ENCODE measurements at regions not wholly inside any gene's neighbourhood (a gene's known extent, or its start where the extent isn't known, plus 50 kb on each side); places are given as distances from the start of the nearest gene placed in this dataset.

DNA sequence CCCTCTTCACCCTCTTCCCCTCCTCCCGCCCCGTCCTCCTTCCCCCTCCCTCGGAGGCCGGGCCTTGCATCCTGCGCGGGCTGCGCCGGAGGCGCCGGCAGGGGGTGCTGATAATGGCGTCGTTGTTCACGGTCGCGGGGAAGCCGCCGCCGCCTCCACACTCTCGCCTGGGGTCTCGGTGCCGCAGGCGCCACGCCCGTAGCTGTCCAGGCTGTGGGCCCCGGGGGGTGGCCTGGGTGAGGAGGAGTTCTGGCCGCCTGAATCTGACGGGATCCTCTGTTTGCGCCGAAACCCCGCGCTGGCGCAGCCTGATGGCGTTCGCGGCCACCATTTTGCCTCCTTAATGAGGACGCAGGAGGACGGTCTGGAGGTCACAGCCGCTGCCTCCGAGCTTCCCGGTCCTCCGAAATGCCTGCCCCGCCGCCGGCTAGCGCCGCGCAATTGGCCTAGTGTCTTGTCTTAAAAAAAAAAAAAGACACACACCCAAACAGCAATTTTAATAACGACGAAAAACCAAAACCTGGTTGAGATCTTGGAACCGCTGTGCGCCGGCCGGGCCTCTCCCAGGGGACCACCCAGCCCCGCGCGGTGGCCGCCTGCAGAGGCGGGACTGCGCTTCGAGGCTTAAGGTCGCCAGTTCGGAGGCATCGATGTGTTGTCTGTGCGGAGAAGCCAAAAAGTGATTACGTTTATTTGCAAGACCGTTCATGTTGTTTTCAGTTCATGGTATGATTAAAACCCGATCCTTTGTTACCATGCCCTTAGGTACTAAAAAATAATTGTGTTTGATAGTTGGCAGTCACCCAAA lies 106.6 kb upstream of the HNRNPU start (continued):
- TF ChIP-seq ZNF184 (tag by site-specific recombination; IDR thresholded peaks at IDR 0.05): peak; percentile 62
- TF ChIP-seq, protein P1, sequence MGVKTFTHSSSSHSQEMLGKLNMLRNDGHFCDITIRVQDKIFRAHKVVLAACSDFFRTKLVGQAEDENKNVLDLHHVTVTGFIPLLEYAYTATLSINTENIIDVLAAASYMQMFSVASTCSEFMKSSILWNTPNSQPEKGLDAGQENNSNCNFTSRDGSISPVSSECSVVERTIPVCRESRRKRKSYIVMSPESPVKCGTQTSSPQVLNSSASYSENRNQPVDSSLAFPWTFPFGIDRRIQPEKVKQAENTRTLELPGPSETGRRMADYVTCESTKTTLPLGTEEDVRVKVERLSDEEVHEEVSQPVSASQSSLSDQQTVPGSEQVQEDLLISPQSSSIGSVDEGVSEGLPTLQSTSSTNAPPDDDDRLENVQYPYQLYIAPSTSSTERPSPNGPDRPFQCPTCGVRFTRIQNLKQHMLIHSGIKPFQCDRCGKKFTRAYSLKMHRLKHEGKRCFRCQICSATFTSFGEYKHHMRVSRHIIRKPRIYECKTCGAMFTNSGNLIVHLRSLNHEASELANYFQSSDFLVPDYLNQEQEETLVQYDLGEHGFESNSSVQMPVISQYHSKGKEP (tag by site-specific recombination; IDR thresholded peaks at IDR 0.05): peak; percentile 52
- TF ChIP-seq SALL2 (tag by site-specific recombination; IDR thresholded peaks at IDR 0.05; ENCODE audit: borderline replicate concordance): no peak
- TF ChIP-seq ZNF785 (tag by site-specific recombination; IDR thresholded peaks at IDR 0.05): peak; percentile 57
- TF ChIP-seq PRDM1 (tag by site-specific recombination; IDR thresholded peaks at IDR 0.05): peak; percentile 56
- TF ChIP-seq KLF1 (tag by site-specific recombination; IDR thresholded peaks at IDR 0.05): peak; percentile 56
- TF ChIP-seq WT1 (tag by site-specific recombination; IDR thresholded peaks at IDR 0.05): peak; percentile 97
- no peak for TF ChIP-seq ZNF350 (tag by site-specific recombination; IDR thresholded peaks at IDR 0.05)
- TF ChIP-seq, protein P2, sequence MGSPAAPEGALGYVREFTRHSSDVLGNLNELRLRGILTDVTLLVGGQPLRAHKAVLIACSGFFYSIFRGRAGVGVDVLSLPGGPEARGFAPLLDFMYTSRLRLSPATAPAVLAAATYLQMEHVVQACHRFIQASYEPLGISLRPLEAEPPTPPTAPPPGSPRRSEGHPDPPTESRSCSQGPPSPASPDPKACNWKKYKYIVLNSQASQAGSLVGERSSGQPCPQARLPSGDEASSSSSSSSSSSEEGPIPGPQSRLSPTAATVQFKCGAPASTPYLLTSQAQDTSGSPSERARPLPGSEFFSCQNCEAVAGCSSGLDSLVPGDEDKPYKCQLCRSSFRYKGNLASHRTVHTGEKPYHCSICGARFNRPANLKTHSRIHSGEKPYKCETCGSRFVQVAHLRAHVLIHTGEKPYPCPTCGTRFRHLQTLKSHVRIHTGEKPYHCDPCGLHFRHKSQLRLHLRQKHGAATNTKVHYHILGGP (tag by site-specific recombination; IDR thresholded peaks at IDR 0.05): no peak
- no peak for TF ChIP-seq RBAK (tag by site-specific recombination; IDR thresholded peaks at IDR 0.05)
- TF ChIP-seq ZNF19 (tag by site-specific recombination; IDR thresholded peaks at IDR 0.05; ENCODE audit: low read depth): no peak
- no peak for TF ChIP-seq ZNF707 (tag by site-specific recombination; IDR thresholded peaks at IDR 0.05)
- TF ChIP-seq ZNF530 (tag by site-specific recombination; IDR thresholded peaks at IDR 0.05; ENCODE audit: low read depth): no peak
- TF ChIP-seq BCL11A (tag by site-specific recombination; IDR thresholded peaks at IDR 0.05; ENCODE audit: low read depth): peak; percentile 80
- no peak for TF ChIP-seq HOXD13 (CRISPR knock-in tag; IDR thresholded peaks at IDR 0.05; ENCODE audit: borderline replicate concordance)
- no peak for TF ChIP-seq ZNF433 (tag by site-specific recombination; IDR thresholded peaks at IDR 0.05; ENCODE audit: low read depth)
- TF ChIP-seq ZNF670 (tag by site-specific recombination; IDR thresholded peaks at IDR 0.05; ENCODE audit: low read depth): no peak
- no peak for TF ChIP-seq ZNF529 (tag by site-specific recombination; IDR thresholded peaks at IDR 0.05; ENCODE audit: insufficient replicate concordance)
- TF ChIP-seq ZNF37A (tag by site-specific recombination; IDR thresholded peaks at IDR 0.05): peak; percentile 49; the same call in 1 of the 2 replicates
- TF ChIP-seq ZNF600 (tag by site-specific recombination; IDR thresholded peaks at IDR 0.05): peak; percentile 90
- TF ChIP-seq, protein P3, sequence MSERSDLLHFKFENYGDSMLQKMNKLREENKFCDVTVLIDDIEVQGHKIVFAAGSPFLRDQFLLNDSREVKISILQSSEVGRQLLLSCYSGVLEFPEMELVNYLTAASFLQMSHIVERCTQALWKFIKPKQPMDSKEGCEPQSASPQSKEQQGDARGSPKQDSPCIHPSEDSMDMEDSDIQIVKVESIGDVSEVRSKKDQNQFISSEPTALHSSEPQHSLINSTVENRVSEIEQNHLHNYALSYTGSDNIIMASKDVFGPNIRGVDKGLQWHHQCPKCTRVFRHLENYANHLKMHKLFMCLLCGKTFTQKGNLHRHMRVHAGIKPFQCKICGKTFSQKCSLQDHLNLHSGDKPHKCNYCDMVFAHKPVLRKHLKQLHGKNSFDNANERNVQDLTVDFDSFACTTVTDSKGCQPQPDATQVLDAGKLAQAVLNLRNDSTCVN (tag by site-specific recombination; optimal IDR thresholded peaks at IDR 0.05): peak; percentile 96
- no peak for TF ChIP-seq ZNF701 (tag by site-specific recombination; IDR thresholded peaks at IDR 0.05)
- peak; percentile 65 for TF ChIP-seq ZNF10 (tag by site-specific recombination; IDR thresholded peaks at IDR 0.05)
- TF ChIP-seq TRIM28 (IDR thresholded peaks at IDR 0.05; ENCODE audit: borderline replicate concordance, low read length): no peak; the same call in 1 of the 2 replicates
- TF ChIP-seq YY2 (tag by site-specific recombination; IDR thresholded peaks at IDR 0.05): peak; percentile 98
- no peak for TF ChIP-seq ZNF404 (tag by site-specific recombination; IDR thresholded peaks at IDR 0.05)
- TF ChIP-seq, protein P4, sequence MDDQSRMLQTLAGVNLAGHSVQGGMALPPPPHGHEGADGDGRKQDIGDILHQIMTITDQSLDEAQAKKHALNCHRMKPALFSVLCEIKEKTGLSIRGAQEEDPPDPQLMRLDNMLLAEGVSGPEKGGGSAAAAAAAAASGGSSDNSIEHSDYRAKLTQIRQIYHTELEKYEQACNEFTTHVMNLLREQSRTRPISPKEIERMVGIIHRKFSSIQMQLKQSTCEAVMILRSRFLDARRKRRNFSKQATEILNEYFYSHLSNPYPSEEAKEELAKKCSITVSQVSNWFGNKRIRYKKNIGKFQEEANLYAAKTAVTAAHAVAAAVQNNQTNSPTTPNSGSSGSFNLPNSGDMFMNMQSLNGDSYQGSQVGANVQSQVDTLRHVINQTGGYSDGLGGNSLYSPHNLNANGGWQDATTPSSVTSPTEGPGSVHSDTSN (CRISPR knock-in tag; IDR thresholded peaks at IDR 0.05): no peak; the same call in 1 of the 2 replicates
- TF ChIP-seq ZNF585B (tag by site-specific recombination; IDR thresholded peaks at IDR 0.05): peak; percentile 43
- peak; percentile 98 for TF ChIP-seq ZNF2 (tag by site-specific recombination; IDR thresholded peaks at IDR 0.05)
- TF ChIP-seq ZNF501 (tag by site-specific recombination; IDR thresholded peaks at IDR 0.05): peak; percentile 100
- no peak for TF ChIP-seq ZNF112 (tag by site-specific recombination; IDR thresholded peaks at IDR 0.05)
- TF ChIP-seq ZNF302 (tag by site-specific recombination; IDR thresholded peaks at IDR 0.05; ENCODE audit: low read depth): no peak
- peak; percentile 89 for TF ChIP-seq ZFP3 (tag by site-specific recombination; IDR thresholded peaks at IDR 0.05; ENCODE audit: low read depth)
- TF ChIP-seq, protein P5, sequence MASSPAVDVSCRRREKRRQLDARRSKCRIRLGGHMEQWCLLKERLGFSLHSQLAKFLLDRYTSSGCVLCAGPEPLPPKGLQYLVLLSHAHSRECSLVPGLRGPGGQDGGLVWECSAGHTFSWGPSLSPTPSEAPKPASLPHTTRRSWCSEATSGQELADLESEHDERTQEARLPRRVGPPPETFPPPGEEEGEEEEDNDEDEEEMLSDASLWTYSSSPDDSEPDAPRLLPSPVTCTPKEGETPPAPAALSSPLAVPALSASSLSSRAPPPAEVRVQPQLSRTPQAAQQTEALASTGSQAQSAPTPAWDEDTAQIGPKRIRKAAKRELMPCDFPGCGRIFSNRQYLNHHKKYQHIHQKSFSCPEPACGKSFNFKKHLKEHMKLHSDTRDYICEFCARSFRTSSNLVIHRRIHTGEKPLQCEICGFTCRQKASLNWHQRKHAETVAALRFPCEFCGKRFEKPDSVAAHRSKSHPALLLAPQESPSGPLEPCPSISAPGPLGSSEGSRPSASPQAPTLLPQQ (tag by site-specific recombination; IDR thresholded peaks at IDR 0.05): peak; percentile 99
- peak; percentile 55 for TF ChIP-seq ZNF623 (tag by site-specific recombination; IDR thresholded peaks at IDR 0.05)

Data from HEK293 (cell line).